HG03565 (cell line): ENCODE measurements at regions not wholly inside any gene's neighbourhood (a gene's known extent, or its start where the extent isn't known, plus 50 kb on each side); places are given as distances from the start of the nearest gene placed in this dataset.

Experiments used
- ATAC-seq: cut with Tn5 transposase; IDR thresholded peaks from one replicate; pipeline ENCODE4 v1.9.1; 2021; ENCODE audit warnings: mild to moderate bottlenecking, moderate library complexity; ENCODE audit not compliant: unreplicated experiment

- ATAC-seq, result no peak
Observed at GRCh38 chr16:13791095-13791494, 128.9 kb upstream of the ERCC4 start.

- ATAC-seq, result no peak
Observed at GRCh38 chr16:13793841-13794409, 126.0 kb upstream of the ERCC4 start.

GRCh38 chr16:13795131-13795530 lies 124.8 kb upstream of the ERCC4 start:
- ATAC-seq, result no peak

- no peak for ATAC-seq
Observed at GRCh38 chr16:13797718-13798117, 122.2 kb upstream of the ERCC4 start.

GRCh38 chr16:13798211-13798610 lies 121.7 kb upstream of the ERCC4 start:
- no peak for ATAC-seq

- no peak for ATAC-seq
Observed at GRCh38 chr16:13803974-13804373, 116.0 kb upstream of the ERCC4 start.

GRCh38 chr16:13805951-13806350 lies 114.0 kb upstream of the ERCC4 start:
- no peak for ATAC-seq

GRCh38 chr16:13806671-13807070 lies 113.3 kb upstream of the ERCC4 start:
- no peak for ATAC-seq

GRCh38 chr16:13808102-13808501 lies 111.9 kb upstream of the ERCC4 start:
- no peak for ATAC-seq

GRCh38 chr16:13809765-13810164 lies 110.2 kb upstream of the ERCC4 start:
- no peak for ATAC-seq

- ATAC-seq, result no peak
Observed at GRCh38 chr16:13811834-13812233, 108.1 kb upstream of the ERCC4 start.

- no peak for ATAC-seq
Observed at GRCh38 chr16:13816701-13817100, 103.3 kb upstream of the ERCC4 start.

GRCh38 chr16:13823501-13823900 lies 96.5 kb upstream of the ERCC4 start:
- no peak for ATAC-seq

- ATAC-seq, result no peak
Observed at GRCh38 chr16:13829697-13830299, 90.2 kb upstream of the ERCC4 start.

- no peak for ATAC-seq
Observed at GRCh38 chr16:13833515-13833914, 86.4 kb upstream of the ERCC4 start.

- no peak for ATAC-seq
Observed at GRCh38 chr16:13835387-13835786, 84.6 kb upstream of the ERCC4 start.

GRCh38 chr16:13835935-13836730 lies 83.8 kb upstream of the ERCC4 start:
- ATAC-seq, result no peak

- no peak for ATAC-seq
Observed at GRCh38 chr16:13838401-13839190, 81.4 kb upstream of the ERCC4 start.

GRCh38 chr16:13839577-13839976 lies 80.4 kb upstream of the ERCC4 start:
- ATAC-seq, result no peak

- no peak for ATAC-seq
Observed at GRCh38 chr16:13845232-13845631, 74.7 kb upstream of the ERCC4 start.

GRCh38 chr16:13848795-13849194 lies 71.2 kb upstream of the ERCC4 start:
- no peak for ATAC-seq
